WI38 (cell line): ENCODE measurements at regions not wholly inside any gene's neighbourhood (a gene's known extent, or its start where the extent isn't known, plus 50 kb on each side); places are given as distances from the start of the nearest gene placed in this dataset.

Experiments
- H3K4me3 ChIP-seq: 2 replicates; pipeline ENCODE4 v1.5.1; 2011; ENCODE audit warnings: low read depth, mild to moderate bottlenecking, control low read depth, low read length
- TF ChIP-seq, protein P1 (sequence below): IDR thresholded peaks from 2 replicates; pipeline ENCODE4 v1.5.1; 2012; ENCODE audit warnings: low read depth, mild to moderate bottlenecking, control low read depth, low read length

DNA sequence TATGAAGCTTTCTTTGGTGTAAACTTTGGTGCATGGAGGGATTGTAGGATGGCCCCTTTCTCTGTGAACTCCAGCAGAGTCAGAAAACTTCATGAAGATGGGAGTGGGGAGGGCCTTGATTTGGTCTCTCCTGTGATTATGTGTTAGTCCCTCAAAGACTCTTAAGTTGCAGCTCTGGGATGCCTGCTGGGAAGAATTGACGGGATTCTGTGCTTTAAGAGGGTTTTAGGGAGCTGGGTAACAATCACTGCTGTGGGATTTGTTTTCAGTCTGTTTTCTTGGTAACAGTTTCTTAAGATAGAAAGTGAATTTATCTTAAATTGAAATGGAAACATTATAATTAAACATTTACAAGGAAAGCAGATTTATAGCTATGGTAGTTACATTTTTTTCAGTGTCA lies 378.1 kb downstream of the AACS start:
- TF ChIP-seq, protein P1, sequence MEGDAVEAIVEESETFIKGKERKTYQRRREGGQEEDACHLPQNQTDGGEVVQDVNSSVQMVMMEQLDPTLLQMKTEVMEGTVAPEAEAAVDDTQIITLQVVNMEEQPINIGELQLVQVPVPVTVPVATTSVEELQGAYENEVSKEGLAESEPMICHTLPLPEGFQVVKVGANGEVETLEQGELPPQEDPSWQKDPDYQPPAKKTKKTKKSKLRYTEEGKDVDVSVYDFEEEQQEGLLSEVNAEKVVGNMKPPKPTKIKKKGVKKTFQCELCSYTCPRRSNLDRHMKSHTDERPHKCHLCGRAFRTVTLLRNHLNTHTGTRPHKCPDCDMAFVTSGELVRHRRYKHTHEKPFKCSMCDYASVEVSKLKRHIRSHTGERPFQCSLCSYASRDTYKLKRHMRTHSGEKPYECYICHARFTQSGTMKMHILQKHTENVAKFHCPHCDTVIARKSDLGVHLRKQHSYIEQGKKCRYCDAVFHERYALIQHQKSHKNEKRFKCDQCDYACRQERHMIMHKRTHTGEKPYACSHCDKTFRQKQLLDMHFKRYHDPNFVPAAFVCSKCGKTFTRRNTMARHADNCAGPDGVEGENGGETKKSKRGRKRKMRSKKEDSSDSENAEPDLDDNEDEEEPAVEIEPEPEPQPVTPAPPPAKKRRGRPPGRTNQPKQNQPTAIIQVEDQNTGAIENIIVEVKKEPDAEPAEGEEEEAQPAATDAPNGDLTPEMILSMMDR, result no peak
- H3K4me3 ChIP-seq, result no peak overlapping the region

DNA sequence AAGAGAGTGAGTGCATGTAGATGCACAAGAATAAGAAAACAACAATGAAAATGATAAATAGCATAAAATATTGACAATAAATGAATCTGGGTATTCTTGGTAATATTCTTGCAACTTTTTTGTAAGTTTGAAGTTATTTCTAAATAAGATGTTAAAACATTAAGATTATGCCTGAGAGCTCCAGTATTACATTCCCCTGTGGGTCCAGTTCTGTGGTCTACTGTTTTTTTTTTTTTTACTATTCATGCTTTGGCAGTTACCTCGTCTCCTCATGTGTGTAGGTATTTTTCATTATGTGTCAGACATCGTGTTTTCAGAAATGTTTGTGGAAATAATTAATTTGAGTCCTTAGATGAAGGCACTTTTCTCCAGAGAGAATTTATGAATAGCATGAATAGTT lies 386.2 kb downstream of the AACS start:
- TF ChIP-seq, protein P1, result no peak
- no peak overlapping the region for H3K4me3 ChIP-seq

DNA sequence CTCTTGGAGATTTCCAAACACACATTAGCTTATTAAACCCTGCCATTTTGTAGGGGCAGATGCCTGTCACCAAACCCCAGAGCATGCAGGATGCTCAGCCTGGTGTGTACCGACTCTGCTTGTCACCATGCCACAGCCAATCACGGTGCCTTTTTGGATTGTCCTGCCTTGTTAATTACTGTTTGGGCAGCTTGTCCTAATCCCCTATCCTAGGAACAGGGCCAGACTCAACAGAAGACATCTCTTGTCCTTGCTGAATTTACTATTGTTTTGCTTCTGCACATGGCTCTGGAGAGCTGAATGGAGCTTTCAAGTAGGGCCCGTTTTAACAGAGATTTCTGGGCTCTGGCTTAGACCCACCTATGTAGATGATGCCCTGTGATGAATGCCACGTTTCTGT lies 388.5 kb downstream of the AACS start:
- TF ChIP-seq, protein P1, result no peak
- no peak overlapping the region for H3K4me3 ChIP-seq

DNA sequence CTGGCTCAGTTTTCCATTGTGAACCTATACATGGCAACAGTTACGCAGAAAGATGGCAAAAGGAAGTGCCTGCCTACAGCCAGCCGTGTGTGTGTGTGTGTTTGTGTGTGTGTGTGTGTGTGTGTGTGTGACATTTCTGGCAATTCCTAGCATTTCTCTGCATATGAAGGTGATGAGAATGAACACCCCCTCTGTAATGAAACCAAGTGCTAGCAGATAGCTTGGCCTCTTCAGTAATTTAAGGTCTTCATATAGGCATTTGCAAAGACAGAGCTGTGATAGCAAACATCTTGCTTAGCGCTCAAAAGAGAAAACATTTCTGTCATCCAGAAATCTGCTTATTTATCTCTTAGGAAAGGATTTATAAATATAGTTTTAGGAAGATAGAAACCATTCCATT lies 389.1 kb downstream of the AACS start:
- no peak overlapping the region for H3K4me3 ChIP-seq
- TF ChIP-seq, protein P1, result no peak

DNA sequence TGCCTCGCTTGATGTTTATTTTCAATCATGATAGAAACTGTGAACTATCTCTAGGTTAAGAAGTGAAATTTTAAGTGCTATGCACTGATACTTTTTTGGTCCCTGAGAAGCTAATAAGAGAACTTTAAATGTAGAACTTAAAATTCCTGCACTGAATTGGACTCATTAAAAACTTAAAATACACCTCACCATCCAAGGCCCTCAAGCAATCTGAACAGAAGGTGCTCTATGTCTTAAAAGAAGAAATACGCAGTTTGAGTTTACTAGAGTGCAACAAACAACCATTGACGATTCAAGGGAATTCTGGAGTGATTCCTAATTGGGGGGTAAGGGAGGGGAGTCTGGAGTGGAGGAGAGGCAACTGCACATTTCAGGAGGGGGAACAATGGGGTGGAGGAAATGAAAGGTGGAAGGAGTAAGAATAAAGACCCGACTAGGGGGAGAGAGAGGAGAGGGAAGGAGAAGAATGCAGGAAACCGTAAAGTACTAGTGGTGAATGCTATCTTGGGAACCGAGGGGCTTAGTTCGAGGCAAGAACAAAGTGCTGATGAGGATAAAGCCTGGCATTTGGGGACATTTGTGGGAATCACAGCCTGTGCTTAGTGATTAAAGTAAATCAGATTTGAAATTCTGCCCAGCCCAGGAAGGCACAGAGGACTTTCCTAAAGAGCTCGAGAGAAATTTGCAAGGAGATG lies 389.7 kb downstream of the AACS start:
- H3K4me3 ChIP-seq, result no peak overlapping the region
- TF ChIP-seq, protein P1, result no peak

DNA sequence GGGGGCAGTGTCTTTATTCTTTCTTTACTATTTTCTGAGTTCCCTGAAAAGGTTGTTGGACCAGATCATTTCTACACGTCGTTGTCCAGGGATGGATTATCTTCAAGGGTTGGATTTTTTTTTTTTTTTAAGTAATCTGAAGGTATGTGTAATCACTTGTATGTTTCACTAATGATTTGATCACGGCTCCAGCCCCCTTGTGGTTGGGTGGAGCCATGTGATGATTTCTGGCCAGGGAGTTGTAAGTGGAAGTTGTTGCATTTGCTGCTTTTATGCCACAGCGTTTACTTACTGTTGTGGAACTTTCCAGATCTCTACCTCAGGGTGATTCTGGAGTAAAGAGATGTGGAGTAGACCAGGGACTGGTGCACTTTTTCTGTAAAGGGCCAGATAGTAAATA lies 390.3 kb downstream of the AACS start:
- TF ChIP-seq, protein P1, result no peak
- H3K4me3 ChIP-seq, result no peak overlapping the region

DNA sequence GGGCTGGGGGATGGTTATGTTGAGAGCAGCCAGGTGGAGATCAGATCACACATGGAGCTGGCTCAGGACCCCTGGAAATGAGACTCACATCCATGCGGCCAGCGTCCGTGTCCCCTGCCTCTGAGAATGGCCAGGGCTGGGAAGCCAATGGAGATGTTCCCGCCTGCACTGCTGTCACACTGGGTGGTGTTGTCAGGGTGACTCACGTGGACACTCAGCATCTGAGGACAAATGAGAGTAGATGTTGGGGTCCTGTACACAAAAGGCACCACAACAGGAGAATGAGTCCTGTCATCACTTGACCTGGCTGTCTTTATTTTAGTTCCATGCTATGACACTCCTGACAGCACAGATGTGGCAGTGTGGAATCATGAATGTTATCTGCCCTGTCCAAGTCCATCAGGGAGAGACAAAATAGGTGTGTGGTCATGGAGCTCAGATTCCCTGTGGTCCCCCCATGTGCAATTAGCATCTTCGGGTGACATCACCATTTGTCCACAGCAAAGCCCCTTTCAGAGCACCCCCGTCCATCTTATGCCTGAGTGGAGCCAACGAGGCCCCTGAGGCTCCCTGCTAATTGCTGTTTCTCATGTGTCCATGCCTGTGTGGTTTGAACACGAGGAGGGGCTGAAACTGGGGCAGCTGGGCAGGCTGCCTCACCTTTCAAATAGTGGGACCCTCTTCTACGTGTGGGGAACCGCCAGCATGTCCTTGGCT lies 393.5 kb downstream of the AACS start:
- no peak overlapping the region for H3K4me3 ChIP-seq
- TF ChIP-seq, protein P1, result no peak
